ENCODE measurements at regions not wholly inside any gene's neighbourhood (a gene's known extent, or its start where the extent isn't known, plus 50 kb on each side); places are given as distances from the start of the nearest gene placed in this dataset.

DNA sequence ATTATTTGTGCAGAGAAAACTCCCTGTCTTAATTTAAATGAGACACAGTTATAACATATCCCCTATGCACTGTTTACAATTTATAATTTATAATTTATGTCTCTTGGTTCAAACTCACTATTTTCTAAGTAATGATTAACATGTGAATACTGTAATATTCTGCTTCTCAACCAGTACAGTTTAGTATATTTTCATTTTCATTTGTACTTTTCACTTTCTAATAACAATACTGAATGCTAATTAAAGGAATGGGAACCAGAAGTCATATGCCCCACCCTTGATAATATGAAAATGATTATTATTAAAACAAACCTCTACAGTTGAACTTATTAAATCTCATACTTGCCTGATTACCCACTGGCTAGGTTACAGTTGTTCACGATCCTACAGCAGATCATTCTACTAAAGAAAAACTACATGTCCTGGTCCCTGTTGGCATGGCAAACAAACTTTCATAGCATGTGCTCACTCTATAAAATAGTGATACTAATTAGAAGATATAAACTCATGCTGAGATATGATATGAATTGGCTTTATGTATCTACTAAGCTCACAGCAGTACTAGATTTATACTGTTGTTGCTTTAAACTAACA lies 66.4 kb downstream of the POU5F2 start:
- no peaks in the 10 kb centered on the region for H3K27me3 ChIP-seq (ENCODE audit: control insufficient read depth, insufficient read depth, low read length)
- DNase-seq (ENCODE audit: low read depth) (no peak), FAIRE-seq (no peak)
- H3K4me3 ChIP-seq (ENCODE audit: low read depth, low read length), result no peak overlapping the region
- TF ChIP-seq, protein P1, sequence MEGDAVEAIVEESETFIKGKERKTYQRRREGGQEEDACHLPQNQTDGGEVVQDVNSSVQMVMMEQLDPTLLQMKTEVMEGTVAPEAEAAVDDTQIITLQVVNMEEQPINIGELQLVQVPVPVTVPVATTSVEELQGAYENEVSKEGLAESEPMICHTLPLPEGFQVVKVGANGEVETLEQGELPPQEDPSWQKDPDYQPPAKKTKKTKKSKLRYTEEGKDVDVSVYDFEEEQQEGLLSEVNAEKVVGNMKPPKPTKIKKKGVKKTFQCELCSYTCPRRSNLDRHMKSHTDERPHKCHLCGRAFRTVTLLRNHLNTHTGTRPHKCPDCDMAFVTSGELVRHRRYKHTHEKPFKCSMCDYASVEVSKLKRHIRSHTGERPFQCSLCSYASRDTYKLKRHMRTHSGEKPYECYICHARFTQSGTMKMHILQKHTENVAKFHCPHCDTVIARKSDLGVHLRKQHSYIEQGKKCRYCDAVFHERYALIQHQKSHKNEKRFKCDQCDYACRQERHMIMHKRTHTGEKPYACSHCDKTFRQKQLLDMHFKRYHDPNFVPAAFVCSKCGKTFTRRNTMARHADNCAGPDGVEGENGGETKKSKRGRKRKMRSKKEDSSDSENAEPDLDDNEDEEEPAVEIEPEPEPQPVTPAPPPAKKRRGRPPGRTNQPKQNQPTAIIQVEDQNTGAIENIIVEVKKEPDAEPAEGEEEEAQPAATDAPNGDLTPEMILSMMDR (IDR thresholded peaks at IDR 0.05; ENCODE audit: insufficient read depth, low read length, severe bottlenecking), result no peak
- no peaks in the 10 kb centered on the region for H3K36me3 ChIP-seq (ENCODE audit: control insufficient read depth, insufficient read depth, low read length)

DNA sequence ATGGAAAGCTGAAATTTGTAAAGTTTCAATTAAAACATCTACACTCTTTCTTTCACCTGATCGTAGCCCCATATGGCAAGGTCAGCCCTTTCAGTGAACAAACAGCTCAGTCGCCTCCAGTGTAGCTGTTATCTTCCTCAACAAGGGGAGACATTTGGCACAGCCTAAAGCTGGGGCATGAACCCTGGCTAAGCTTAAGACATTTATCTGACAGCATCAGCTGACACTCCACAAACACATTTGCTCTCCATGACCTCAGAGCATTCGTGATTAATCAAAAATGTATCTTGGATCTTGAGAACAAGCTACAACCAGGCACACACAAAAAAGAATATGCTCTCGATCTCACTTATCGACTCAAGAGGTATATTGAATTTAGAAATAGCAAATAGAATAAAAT lies 67.3 kb downstream of the POU5F2 start:
- DNase-seq (ENCODE audit: low read depth) (no peak), FAIRE-seq (no peak)
- no peaks in the 10 kb centered on the region for H3K27me3 ChIP-seq (ENCODE audit: control insufficient read depth, insufficient read depth, low read length)
- H3K36me3 ChIP-seq (ENCODE audit: control insufficient read depth, insufficient read depth, low read length), result no peaks in the 10 kb centered on the region
- no peak overlapping the region for H3K4me3 ChIP-seq (ENCODE audit: low read depth, low read length)
- TF ChIP-seq, protein P1 (IDR thresholded peaks at IDR 0.05; ENCODE audit: insufficient read depth, low read length, severe bottlenecking), result no peak

DNA sequence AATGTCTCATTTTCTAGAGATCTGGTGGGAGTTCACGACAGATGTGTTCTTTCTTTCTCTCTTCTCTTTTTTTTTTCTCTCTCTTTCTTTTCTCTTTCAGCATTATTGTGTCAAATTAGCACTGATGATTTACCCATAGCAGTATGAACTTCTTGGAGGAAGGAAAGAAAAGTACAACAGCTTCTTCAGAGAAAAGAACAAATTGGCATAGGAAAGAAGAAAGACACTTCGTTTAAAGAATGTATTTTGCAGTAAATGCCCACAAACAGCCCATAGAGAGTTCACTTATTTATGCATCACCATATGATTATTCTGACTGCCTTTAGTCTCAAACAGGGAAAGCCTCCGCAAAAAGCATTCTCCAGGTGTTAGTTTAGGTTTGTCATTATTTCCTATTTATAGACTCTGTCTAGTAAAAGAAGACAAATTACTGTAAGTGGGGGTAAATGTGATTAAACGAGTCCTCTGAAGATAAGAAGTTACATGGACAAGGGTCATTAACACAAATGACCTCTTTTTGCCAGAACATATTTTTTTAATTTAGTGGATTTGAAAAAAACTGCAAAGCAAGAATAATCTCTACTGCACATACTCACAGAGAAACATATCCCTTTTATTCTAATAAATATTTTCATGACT lies 68.0 kb downstream of the POU5F2 start:
- no peak for DNase-seq (ENCODE audit: low read depth)
- Histone ChIP-seq H3K36me3 (ENCODE audit: control insufficient read depth, insufficient read depth, low read length) (no peaks in the 10 kb centered on the region), H3K4me3 (ENCODE audit: low read depth, low read length) (no peak overlapping the region), H3K27me3 (ENCODE audit: control insufficient read depth, insufficient read depth, low read length) (no peaks in the 10 kb centered on the region)
- TF ChIP-seq, protein P1 (IDR thresholded peaks at IDR 0.05; ENCODE audit: insufficient read depth, low read length, severe bottlenecking), result no peak
- FAIRE-seq, result no peak

DNA sequence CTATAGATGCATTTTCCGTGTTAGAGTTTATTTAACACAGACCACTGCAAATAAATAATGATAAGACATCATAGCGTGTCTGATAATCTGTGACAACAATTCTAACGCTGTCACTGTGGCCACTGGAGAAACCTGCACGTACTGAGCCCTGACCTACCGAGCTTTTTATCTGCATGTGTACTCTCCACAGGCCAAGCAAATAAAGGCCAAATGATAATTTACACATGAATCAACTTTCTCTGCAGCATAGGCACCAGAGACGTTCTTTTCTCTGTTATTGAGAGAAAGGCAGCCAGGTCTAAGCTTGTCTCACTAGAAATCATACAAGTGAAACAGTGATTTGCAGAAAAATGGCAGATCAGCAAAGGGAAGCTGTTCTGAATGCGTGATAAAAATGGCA lies 75.8 kb downstream of the POU5F2 start:
- Histone ChIP-seq H3K36me3 (ENCODE audit: control insufficient read depth, insufficient read depth, low read length) (no peaks in the 10 kb centered on the region), H3K27me3 (ENCODE audit: control insufficient read depth, insufficient read depth, low read length) (no peaks in the 10 kb centered on the region), H3K4me3 (ENCODE audit: low read depth, low read length) (no peak overlapping the region)
- TF ChIP-seq, protein P1 (IDR thresholded peaks at IDR 0.05; ENCODE audit: insufficient read depth, low read length, severe bottlenecking), result no peak
- DNase-seq (ENCODE audit: low read depth), result no peak
- FAIRE-seq, result no peak

DNA sequence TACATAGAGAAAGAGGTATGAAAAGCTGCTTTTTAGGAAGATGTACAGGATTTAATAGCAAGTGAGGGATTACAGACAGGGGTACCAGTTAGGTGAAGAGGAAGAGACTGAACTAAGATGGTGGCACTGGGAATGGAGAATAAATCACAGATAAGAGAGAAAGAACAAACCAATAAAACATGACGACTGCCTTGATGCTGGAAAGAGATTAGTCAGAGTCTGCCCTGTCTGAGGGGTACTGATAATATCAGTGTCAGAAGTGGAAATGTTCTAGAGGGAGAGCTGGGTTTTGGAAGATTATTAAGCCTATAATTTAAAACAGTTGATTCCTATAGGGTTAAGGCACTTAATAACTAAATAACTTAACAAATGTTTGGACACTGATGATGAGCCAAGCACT lies 77.7 kb downstream of the NR2F1 start:
- no peak for DNase-seq (ENCODE audit: low read depth)
- H3K4me3 ChIP-seq (ENCODE audit: low read depth, low read length), result no peak overlapping the region
- no peak for FAIRE-seq
- TF ChIP-seq, protein P1 (IDR thresholded peaks at IDR 0.05; ENCODE audit: insufficient read depth, low read length, severe bottlenecking), result no peak
- no peaks in the 10 kb centered on the region for H3K36me3 ChIP-seq (ENCODE audit: control insufficient read depth, insufficient read depth, low read length)
- no peaks in the 10 kb centered on the region for H3K27me3 ChIP-seq (ENCODE audit: control insufficient read depth, insufficient read depth, low read length)

DNA sequence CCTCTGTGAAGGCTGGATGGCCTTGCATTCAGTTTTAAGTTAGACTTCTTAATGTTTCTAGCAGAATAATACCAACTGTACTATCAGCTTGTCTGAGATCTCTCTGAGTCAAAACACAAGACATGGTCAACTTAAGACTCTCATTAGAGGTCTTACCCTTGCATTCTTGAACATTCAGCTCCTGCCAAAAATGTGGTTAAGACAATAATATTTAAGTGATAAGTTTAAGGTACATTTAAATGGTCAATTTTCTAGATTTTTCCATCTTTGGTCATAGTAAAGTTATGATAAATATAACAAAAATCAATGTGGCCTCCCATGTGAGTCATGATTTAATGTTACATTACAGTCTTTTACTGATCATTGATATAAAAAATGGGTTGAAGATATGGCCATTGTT lies 75.0 kb downstream of the NR2F1 start:
- Histone ChIP-seq H3K27me3 (ENCODE audit: control insufficient read depth, insufficient read depth, low read length) (no peaks in the 10 kb centered on the region), H3K4me3 (ENCODE audit: low read depth, low read length) (no peak overlapping the region), H3K36me3 (ENCODE audit: control insufficient read depth, insufficient read depth, low read length) (no peaks in the 10 kb centered on the region)
- no peak for DNase-seq (ENCODE audit: low read depth)
- no peak for FAIRE-seq
- TF ChIP-seq, protein P1 (IDR thresholded peaks at IDR 0.05; ENCODE audit: insufficient read depth, low read length, severe bottlenecking), result no peak

Measured in bronchial epithelial cell (primary cell).